Stimulated activated memory B cell treated with anti-CD40 and anti-IgM and Interleukin-4, amounts not matched to agents 10 μg/mL and 1 μg/mL and 100 μg/mL, for 72 hours (primary cell): ENCODE measurements at regions not wholly inside any gene's neighbourhood (a gene's known extent, or its start where the extent isn't known, plus 50 kb on each side); places are given as distances from the start of the nearest gene placed in this dataset.
"Not testable (repeated sequence)": the region's sequence is repeated elsewhere in the genome, so short reads cannot be mapped to it uniquely, and the experiment has no call there.

Experiments used
- ATAC-seq: fragments of 150-1000 bp; cut with Tn5 transposase; 2 replicates; pipeline ENCODE4 v1.10.0; 2021
- H3K27ac Mint-ChIP-seq: one replicate; pipeline ENCODE4 v1.8.0; 2022; ENCODE audit warnings: mild to moderate bottlenecking, mixed read lengths
- H3K27me3 Mint-ChIP-seq: one replicate; pipeline ENCODE4 v1.8.0; 2022; ENCODE audit warnings: mixed read lengths
- H3K36me3 Mint-ChIP-seq: one replicate; pipeline ENCODE4 v1.8.0; 2022; ENCODE audit warnings: mixed read lengths
- H3K4me1 Mint-ChIP-seq: one replicate; pipeline ENCODE4 v1.8.0; 2022; ENCODE audit warnings: mixed read lengths
- H3K4me3 Mint-ChIP-seq: one replicate; pipeline ENCODE4 v1.8.0; 2022; ENCODE audit warnings: mild to moderate bottlenecking, moderate library complexity, mixed read lengths
- H3K9me3 Mint-ChIP-seq: one replicate; pipeline ENCODE4 v1.8.0; 2022; ENCODE audit warnings: mixed read lengths

DNA sequence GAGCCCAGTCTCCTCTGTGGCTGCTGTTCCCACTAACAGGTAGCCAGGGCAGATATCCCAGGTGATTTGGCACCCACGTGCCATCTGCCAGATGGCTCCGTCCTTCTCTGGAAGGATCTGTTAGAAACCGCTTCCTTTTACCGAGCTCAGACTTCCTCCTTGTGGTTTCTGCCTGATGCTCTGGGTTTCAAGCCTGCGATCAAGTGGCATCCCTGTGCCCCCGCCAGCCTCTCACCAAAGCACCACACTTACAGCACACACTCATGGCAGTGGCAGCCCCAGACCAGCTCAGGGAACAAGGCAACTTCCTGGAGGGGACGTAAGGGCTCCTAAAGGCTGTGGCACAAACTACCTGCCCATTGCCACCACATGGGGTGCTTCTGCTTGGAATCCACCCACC is 333.1 kb upstream of the ZNF722 start:
- H3K36me3 Mint-ChIP-seq, ATAC-seq, H3K9me3 Mint-ChIP-seq, H3K27me3 Mint-ChIP-seq, H3K27ac Mint-ChIP-seq, H3K4me3 Mint-ChIP-seq, H3K4me1 Mint-ChIP-seq: not testable (repeated sequence)

DNA sequence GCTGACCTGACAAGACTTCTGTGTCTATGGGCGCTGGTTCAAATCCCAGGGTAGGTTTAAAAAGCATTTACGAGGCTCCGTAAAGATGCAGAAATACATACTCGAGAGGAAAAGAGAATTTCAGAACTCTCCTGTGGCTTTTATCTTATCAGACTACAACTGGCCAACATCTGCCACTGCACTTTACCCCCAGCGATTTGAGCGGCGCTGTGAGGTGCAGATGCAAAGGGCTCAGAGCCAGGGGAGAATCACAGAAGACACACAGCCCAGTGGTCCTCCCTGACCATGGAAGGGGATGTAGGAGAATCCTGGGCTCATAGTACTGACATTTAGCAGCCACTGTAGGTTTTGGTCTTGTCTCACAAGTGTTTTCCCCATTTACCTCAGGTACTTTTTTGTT is 307.2 kb upstream of the ZNF722 start:
- H3K9me3 Mint-ChIP-seq, ATAC-seq, H3K4me1 Mint-ChIP-seq, H3K27ac Mint-ChIP-seq, H3K4me3 Mint-ChIP-seq, H3K36me3 Mint-ChIP-seq, H3K27me3 Mint-ChIP-seq: not testable (repeated sequence)

DNA sequence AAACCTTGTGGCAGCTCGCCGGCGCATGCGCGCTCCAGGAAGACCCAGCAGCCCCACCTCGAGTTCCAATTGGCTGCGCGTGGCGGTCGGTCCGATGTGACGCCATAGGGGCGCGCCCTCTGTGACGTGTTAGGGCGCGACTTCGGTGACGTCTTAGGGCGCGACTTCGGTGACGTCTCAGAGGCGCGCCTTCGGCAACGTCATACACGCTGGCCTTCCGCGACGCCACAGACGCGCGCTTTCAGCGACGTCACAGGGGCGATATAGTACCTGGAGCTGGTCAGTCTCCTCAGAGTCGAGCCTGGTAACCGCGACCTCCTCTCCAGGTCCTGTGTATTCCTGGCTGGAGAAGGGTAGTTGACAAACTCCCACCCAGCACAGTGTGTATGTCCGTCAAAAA is 304.4 kb upstream of the ZNF722 start:
- H3K27ac Mint-ChIP-seq, H3K36me3 Mint-ChIP-seq, ATAC-seq, H3K4me1 Mint-ChIP-seq, H3K4me3 Mint-ChIP-seq, H3K9me3 Mint-ChIP-seq, H3K27me3 Mint-ChIP-seq: not testable (repeated sequence)
